GM21423 (cell line): ENCODE measurements at regions not wholly inside any gene's neighbourhood (a gene's known extent, or its start where the extent isn't known, plus 50 kb on each side); places are given as distances from the start of the nearest gene placed in this dataset.
"Not testable (repeated sequence)": the region's sequence is repeated elsewhere in the genome, so short reads cannot be mapped to it uniquely, and the experiment has no call there.

Experiments used
- ATAC-seq: cut with Tn5 transposase; IDR thresholded peaks from one replicate; pipeline ENCODE4 v1.9.1; 2021; ENCODE audit warnings: mild to moderate bottlenecking, moderate library complexity; ENCODE audit not compliant: unreplicated experiment

- ATAC-seq = no peak
Observed at GRCh38 chr12:125303337-125303736, 238.1 kb downstream of the AACS start.

- no peak for ATAC-seq
Observed at GRCh38 chr12:125304029-125304428, 238.8 kb downstream of the AACS start.

- no peak for ATAC-seq
Observed at GRCh38 chr12:125305231-125305630, 240.0 kb downstream of the AACS start.

DNA sequence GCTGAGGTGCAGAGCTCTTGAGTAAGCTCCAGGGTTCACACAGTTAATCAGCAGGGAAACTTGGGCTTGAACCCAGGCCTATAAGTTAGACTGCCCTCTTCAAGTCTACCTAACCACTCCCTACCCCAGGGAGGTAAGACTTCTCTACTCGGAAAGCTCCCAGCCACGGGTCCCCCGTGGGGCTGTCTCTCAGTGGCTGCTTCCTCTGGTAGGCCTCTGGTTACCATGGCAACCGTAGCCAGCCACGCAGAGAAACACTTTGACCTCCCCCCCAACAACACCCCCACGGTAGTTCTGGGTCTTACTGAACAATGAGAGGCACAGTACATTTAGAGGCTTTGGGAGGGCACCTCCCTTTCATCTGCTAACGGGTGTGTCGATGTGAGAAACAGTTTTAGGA lies 245.2 kb downstream of the AACS start:
- no peak for ATAC-seq

GRCh38 chr12:125311050-125311449 lies 245.8 kb downstream of the AACS start:
- ATAC-seq = no peak

DNA sequence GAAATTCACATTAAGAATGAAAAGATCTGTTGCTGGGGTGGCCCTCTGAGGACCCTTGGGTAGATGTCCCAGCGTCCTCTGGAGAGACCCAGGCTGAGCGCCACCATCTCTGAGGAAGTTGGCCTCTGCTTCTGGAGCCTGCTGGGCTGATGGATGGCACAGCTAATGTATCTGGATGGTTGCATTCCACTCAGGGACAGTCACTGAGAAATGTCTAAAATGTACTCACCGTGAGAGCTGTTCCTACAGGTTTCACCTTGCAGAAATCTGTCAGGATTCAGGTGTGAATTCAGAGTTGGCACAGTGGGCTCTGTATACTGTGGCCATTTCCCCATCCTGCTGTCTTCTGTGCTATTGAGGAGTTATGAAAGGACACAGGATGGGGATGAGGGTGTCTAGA lies 247.2 kb downstream of the AACS start:
- no peak for ATAC-seq

GRCh38 chr12:125314051-125314755 lies 249.0 kb downstream of the AACS start:
- no peak for ATAC-seq

DNA sequence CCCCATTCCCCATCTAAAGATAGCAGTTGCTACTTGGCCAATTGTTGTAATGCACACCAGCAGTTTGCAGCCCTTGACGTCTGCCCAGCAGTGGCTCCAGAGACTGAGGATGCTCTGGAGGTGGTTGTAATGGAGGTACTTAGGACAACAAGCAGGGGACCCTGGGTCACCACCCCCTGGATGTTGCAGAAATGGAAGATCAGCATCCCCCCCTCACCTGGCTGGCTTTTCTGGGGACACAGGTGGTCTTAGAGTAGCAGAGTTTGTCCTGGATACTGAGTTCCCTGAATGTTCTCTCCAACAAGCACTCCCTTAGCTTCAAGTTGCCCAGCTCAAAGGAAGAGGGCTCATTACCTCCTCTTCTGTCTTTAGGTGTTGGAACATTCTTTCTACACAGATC lies 250.5 kb downstream of the AACS start:
- ATAC-seq = no peak

DNA sequence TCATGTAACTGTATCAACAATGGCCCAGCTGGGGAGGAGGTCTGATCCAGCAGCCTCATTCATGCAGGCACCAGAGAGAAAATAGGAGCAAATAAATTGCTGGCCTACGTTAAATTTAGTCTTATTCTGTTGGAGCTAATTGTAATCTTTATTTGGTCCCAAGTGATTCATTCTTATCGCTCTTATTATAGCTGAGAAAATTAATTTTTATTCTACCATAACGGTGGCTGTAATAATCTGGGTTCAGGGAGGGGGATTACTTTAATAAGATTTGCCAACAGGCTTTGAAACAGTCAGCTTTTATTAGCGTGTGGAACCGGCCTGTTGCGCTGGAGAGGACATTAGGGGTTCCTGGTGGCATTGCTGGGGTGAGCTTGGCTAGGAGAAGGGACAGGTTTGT lies 254.9 kb downstream of the AACS start:
- ATAC-seq = no peak

DNA sequence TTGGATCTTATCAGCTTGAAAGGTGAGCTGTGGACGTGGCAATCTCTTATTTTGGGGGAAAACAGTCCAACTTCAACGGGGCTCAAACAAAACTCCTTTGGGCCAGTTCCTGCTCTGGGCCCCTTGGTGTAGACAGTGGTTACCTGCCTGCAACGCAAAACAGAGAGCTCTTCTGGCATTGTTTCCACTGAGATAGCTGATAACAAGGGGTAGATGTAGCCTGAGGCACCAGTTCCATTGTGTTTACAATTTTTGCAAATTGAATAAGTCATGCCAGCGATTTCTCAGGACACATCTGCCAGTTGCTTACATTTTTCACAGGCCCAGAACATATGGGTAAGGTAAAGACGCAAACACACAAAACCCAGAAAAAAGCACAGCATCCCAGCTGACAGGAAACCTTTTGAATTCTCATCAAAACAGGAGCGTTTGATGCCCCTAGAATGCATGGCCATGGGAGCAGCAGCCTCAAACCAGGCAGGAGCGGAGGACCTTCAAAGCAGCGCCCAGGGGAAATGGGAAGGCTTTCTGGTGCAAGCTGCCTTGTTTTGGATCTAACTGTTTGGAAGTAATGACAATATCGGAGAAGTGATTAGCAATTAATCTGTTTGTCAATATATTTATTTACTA lies 259.7 kb downstream of the AACS start:
- no peak for ATAC-seq

DNA sequence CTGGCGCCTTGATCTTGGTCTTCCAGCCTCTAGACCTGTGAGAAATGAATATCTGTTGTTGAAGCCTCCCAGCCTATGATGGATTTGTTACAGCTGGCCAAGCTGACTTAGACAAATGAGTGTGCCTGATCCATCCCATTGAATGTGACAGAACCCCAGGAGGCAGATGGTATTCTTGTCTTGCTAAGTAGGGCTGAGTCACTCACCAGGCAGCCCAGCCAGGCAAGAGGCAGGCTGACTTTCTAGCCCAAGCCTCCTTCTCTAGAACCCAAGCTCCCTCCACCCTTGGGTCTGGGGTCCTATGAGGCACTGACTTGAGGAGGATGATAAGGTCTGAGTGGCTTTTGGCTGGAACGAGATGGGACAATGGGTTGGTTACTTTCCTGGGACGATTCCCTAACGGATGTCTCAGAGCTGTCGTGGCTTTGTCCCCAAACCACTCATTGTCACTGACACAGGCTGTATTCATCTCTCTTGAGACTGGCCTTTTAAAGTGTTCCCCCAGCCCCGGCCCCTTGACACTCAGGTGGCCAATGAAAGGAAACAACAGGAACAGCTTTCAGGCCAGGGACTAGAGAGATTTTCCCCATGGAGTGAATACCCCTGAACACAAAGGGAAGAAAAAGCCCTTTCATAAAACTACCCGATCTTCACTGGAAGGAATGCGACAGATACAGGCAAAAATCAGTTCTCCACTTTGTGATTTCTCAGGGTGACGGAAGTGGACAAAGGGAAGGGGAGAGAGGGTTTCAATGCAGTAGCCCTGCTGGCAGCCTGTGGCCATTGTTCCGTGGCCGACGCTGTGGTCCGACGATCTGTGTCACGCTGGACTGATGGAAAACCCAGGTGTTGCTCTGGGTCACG lies 264.2 kb downstream of the AACS start:
- ATAC-seq = no peak

- peak; percentile 85 for ATAC-seq
Observed at GRCh38 chr12:125330645-125331341, 265.6 kb downstream of the AACS start.

GRCh38 chr12:125331342-125332052 lies 266.3 kb downstream of the AACS start:
- ATAC-seq = no peak

DNA sequence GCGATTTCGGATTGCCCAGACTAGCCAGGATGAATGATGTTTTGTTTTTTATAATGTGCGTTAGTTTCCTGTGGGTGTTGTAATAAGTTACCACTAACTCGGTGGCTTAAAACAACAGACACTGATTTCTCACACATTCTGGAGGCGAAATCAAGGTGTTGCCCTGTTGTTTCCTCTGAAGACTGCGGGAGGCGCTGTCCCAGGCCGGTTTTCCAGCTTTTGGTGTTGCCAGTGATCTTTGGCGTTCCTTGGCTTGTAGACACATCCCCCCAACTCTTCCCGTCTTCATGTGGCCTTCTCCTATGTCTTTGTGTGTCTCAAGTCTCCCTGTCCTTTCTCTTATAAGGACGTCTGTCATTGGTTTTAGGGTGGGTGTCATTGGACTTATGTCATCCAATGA lies 267.7 kb downstream of the AACS start:
- no peak for ATAC-seq

DNA sequence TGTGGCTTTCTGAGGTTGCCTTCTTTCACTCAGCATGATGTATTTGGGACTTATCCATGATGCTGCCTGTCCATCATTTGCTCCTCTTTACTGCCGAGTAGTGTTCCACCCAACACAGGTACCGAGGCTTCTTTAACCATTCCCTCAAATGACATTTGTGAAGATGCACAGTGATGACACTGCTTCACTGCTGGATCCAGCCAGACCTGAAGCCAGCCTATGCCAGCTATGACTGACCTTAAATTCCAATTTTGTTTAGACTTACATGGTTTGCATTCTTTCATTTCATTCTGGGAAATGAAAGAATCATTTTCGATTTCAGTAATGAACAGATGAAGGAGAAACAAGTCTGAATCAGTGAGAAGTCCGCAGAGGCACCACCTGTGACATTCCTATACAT lies 271.0 kb downstream of the AACS start:
- no peak for ATAC-seq

DNA sequence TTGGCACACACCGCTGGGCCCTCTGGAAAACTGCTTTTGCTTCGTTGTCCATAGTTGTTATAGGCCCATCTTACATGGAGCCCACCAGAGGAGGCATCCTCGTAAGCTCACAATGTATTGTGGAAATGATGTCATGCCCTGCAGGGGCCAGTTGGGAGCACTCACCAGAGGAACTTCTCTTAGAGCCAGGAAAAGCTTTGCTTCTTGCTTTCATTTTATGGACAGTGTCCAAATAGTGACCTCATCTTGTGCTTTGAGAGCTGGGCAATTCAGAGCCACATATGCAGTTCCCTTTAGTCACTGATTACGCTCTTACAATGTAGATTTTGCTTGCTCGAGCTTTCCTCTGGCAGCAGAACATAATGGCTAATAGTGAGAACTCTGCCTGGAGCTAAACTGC lies 275.6 kb downstream of the AACS start:
- no peak for ATAC-seq

DNA sequence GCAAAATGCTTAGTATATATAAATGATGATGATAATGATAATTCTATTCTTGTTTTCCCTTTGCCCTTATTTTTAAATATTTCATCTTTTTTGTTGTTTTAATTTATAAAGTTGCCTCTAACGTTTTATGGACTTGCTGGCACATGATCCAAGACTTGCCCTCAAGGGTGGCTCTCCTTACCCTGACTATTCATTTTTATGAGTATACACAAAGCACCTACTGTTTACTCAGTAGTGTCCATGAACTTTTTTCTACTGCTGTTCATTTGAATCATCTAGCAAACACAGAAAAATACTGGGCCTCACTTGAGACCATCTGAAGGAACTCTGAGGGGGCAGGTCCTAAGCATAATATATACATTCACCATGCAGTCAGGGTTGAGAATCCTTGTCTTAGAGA lies 276.2 kb downstream of the AACS start:
- ATAC-seq = no peak

DNA sequence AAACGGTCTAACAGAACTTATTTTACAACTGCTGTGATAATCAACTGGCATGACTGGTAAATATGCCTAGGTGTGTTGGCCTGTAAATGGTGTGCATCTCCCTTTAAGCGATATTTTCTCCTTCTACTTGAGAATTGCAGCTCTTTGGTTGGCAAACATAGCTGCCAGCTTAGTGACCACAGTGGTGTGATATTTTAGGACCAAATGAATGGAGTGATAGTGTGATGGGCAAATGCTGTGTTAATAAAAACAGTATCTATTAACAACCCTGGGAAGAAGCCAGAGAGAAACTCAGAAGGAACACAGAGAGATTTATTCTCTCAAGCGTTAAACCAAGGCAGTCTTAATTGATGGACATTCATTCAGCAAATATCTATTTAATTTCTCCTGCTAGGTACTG lies 278.4 kb downstream of the AACS start:
- no peak for ATAC-seq

- no peak for ATAC-seq
Observed at GRCh38 chr12:125346362-125346761, 281.1 kb downstream of the AACS start.

GRCh38 chr12:125351788-125352187 lies 286.6 kb downstream of the AACS start:
- no peak for ATAC-seq

DNA sequence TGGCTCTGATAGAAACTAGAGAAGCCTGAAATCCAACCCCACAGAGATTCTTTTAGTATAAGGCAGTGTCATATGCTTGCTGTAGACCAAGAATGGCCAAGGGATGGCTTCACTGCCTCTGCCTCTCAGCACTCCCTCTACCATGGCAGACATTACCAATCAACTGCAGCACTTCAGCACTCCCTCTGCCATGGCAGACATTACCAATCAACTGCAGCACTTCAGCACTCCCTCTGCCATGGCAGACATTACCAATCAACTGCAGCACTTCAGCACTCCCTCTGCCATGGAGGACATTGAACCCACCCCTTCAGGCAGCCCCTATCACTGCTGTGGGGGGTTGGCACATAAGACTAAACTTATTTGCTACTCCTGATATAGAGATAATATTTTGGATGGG lies 287.8 kb downstream of the AACS start:
- ATAC-seq = not testable (repeated sequence)
